ENCODE measurements at regions not wholly inside any gene's neighbourhood (a gene's known extent, or its start where the extent isn't known, plus 50 kb on each side); places are given as distances from the start of the nearest gene placed in this dataset.

DNA sequence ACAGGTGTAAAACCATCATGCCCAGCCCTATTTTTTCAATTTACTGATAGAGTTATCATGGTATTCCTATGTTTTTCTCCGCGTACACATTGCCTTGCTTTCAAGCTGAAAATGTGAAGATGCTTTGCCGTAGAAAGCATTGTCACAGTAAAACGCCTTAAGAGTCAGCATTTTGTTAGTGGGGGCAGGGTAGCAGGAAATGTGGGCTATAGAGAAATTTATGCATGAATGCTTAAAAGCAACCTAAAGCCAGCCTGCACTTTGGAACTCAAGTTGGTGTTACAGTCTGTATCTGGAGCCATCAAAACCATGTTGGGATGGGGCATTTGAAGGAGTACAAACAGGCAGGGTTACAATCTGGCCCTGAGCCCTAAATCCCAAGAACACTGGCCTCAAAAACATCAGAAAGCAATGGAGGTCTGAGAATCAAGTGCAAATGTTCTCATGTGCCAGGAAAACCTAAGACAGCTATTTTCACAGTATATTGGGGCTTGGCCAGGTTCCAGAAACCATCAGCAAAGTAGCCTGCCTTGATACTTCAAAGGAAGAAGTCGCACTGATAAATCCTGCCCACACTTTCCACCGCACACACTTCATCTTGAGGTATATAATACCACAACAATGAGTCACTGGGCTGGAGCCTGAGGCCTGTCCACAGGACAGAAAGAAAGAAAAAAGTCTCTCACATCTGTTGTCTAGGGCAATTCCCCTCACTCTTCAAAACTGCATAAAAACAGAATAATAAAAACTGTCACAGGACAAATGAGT is 313.8 kb downstream of the ENC1 start (continued):
- TF ChIP-seq, protein P1, sequence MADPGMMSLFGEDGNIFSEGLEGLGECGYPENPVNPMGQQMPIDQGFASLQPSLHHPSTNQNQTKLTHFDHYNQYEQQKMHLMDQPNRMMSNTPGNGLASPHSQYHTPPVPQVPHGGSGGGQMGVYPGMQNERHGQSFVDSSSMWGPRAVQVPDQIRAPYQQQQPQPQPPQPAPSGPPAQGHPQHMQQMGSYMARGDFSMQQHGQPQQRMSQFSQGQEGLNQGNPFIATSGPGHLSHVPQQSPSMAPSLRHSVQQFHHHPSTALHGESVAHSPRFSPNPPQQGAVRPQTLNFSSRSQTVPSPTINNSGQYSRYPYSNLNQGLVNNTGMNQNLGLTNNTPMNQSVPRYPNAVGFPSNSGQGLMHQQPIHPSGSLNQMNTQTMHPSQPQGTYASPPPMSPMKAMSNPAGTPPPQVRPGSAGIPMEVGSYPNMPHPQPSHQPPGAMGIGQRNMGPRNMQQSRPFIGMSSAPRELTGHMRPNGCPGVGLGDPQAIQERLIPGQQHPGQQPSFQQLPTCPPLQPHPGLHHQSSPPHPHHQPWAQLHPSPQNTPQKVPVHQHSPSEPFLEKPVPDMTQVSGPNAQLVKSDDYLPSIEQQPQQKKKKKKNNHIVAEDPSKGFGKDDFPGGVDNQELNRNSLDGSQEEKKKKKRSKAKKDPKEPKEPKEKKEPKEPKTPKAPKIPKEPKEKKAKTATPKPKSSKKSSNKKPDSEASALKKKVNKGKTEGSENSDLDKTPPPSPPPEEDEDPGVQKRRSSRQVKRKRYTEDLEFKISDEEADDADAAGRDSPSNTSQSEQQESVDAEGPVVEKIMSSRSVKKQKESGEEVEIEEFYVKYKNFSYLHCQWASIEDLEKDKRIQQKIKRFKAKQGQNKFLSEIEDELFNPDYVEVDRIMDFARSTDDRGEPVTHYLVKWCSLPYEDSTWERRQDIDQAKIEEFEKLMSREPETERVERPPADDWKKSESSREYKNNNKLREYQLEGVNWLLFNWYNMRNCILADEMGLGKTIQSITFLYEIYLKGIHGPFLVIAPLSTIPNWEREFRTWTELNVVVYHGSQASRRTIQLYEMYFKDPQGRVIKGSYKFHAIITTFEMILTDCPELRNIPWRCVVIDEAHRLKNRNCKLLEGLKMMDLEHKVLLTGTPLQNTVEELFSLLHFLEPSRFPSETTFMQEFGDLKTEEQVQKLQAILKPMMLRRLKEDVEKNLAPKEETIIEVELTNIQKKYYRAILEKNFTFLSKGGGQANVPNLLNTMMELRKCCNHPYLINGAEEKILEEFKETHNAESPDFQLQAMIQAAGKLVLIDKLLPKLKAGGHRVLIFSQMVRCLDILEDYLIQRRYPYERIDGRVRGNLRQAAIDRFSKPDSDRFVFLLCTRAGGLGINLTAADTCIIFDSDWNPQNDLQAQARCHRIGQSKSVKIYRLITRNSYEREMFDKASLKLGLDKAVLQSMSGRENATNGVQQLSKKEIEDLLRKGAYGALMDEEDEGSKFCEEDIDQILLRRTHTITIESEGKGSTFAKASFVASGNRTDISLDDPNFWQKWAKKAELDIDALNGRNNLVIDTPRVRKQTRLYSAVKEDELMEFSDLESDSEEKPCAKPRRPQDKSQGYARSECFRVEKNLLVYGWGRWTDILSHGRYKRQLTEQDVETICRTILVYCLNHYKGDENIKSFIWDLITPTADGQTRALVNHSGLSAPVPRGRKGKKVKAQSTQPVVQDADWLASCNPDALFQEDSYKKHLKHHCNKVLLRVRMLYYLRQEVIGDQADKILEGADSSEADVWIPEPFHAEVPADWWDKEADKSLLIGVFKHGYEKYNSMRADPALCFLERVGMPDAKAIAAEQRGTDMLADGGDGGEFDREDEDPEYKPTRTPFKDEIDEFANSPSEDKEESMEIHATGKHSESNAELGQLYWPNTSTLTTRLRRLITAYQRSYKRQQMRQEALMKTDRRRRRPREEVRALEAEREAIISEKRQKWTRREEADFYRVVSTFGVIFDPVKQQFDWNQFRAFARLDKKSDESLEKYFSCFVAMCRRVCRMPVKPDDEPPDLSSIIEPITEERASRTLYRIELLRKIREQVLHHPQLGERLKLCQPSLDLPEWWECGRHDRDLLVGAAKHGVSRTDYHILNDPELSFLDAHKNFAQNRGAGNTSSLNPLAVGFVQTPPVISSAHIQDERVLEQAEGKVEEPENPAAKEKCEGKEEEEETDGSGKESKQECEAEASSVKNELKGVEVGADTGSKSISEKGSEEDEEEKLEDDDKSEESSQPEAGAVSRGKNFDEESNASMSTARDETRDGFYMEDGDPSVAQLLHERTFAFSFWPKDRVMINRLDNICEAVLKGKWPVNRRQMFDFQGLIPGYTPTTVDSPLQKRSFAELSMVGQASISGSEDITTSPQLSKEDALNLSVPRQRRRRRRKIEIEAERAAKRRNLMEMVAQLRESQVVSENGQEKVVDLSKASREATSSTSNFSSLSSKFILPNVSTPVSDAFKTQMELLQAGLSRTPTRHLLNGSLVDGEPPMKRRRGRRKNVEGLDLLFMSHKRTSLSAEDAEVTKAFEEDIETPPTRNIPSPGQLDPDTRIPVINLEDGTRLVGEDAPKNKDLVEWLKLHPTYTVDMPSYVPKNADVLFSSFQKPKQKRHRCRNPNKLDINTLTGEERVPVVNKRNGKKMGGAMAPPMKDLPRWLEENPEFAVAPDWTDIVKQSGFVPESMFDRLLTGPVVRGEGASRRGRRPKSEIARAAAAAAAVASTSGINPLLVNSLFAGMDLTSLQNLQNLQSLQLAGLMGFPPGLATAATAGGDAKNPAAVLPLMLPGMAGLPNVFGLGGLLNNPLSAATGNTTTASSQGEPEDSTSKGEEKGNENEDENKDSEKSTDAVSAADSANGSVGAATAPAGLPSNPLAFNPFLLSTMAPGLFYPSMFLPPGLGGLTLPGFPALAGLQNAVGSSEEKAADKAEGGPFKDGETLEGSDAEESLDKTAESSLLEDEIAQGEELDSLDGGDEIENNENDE (IDR thresholded peaks at IDR 0.05; ENCODE audit: insufficient replicate concordance, low read length) = no peak
- no peak for TF ChIP-seq CTBP2 (IDR thresholded peaks at IDR 0.05; ENCODE audit: borderline replicate concordance, insufficient read depth, insufficient read length, low read length)
- TF ChIP-seq CEBPB (IDR thresholded peaks at IDR 0.05; ENCODE audit: low read depth, low read length) = no peak
- TF ChIP-seq POU5F1 (IDR thresholded peaks at IDR 0.05; ENCODE audit: low read depth, low read length) = no peak
- no peak for TF ChIP-seq NRF1 (IDR thresholded peaks at IDR 0.05; ENCODE audit: low read depth, low read length)
- TF ChIP-seq NANOG (IDR thresholded peaks at IDR 0.05; ENCODE audit: insufficient read depth, low read depth, low read length, poor library complexity, severe bottlenecking) = no peak
- TF ChIP-seq RBBP5 (IDR thresholded peaks at IDR 0.05; ENCODE audit: borderline replicate concordance, low read depth, low read length) = no peak
